Fibroblast of lung (primary cell): ENCODE measurements at regions not wholly inside any gene's neighbourhood (a gene's known extent, or its start where the extent isn't known, plus 50 kb on each side); places are given as distances from the start of the nearest gene placed in this dataset.

Source experiments
- DNase-seq, 2 donors: peaks; one replicate each; pipeline versions ENCODE4 v3.0.0 to v3.0.0-alpha.2; 2010; ENCODE audit warnings: low read depth in 2 of 2
- H2AFZ ChIP-seq: 2 replicates; pipeline ENCODE4 v1.5.1; 2012; ENCODE audit warnings: low read length, control low read depth, inconsistent platforms
- H3K27ac ChIP-seq: 2 replicates; pipeline ENCODE4 v1.5.1; 2011; ENCODE audit warnings: low read length, control low read depth; ENCODE audit not compliant: insufficient read depth
- H3K27me3 ChIP-seq: 2 replicates; pipeline ENCODE4 v1.5.1; 2011; ENCODE audit warnings: mild to moderate bottlenecking, low read length; ENCODE audit not compliant: control insufficient read depth, insufficient read depth
- H3K36me3 ChIP-seq: 2 replicates; pipeline ENCODE4 v1.5.1; 2011; ENCODE audit warnings: low read length; ENCODE audit not compliant: control insufficient read depth, insufficient read depth
- H3K4me1 ChIP-seq: 2 replicates; pipeline ENCODE4 v1.5.1; 2011; ENCODE audit warnings: low read length; ENCODE audit not compliant: control insufficient read depth, insufficient read depth; ENCODE audit errors: extremely low read depth
- H3K4me2 ChIP-seq: 2 replicates; pipeline ENCODE4 v1.5.1; 2011; ENCODE audit warnings: low read length, control low read depth; ENCODE audit not compliant: insufficient read depth; ENCODE audit errors: extremely low read depth
- H3K4me3 ChIP-seq, 4 experiments: fragments of 200-600 bp in 1 of 4; sonication (generic) in 1 of 4; replicated peaks in 1 of 4; 2 replicates each; pipeline ENCODE4 v1.5.1; 2011 to 2016; ENCODE audit warnings: low read length in 4 of 4, low read depth in 3 of 4, mild to moderate bottlenecking in 3 of 4, control low read depth in 2 of 4, inconsistent platforms in 1 of 4, mixed read lengths in 1 of 4; ENCODE audit not compliant: insufficient read depth in 1 of 4; ENCODE audit errors: control extremely low read depth in 1 of 4
- H3K79me2 ChIP-seq: 2 replicates; pipeline ENCODE4 v1.5.1; 2012; ENCODE audit warnings: mild to moderate bottlenecking, low read length, inconsistent platforms; ENCODE audit not compliant: control insufficient read depth, insufficient read depth
- H3K9ac ChIP-seq: 2 replicates; pipeline ENCODE4 v1.5.1; 2011; ENCODE audit warnings: mild to moderate bottlenecking, low read length, control low read depth; ENCODE audit not compliant: insufficient read depth
- H3K9me3 ChIP-seq: 2 replicates; pipeline ENCODE4 v1.5.1; 2012; ENCODE audit warnings: low read depth, low read length; ENCODE audit not compliant: control insufficient read depth, insufficient read depth
- H4K20me1 ChIP-seq: 2 replicates; pipeline ENCODE4 v1.5.1; 2011; ENCODE audit warnings: low read length; ENCODE audit not compliant: control insufficient read depth, insufficient read depth; ENCODE audit errors: extremely low read depth
- EZH2 ChIP-seq: IDR thresholded peaks from 2 replicates; pipeline ENCODE4 v1.5.1; 2012; ENCODE audit warnings: low read length, control low read depth, mild to moderate bottlenecking; ENCODE audit errors: missing control alignments
- TF ChIP-seq, protein P1 (sequence below), 2 donors: IDR thresholded peaks in 1 of 2; conservative IDR thresholded peaks in 1 of 2; 1 replicate in 1 of 2; 2 replicates in 1 of 2; pipeline ENCODE4 v1.5.1; 2011 to 2012; ENCODE audit warnings: low read length in 2 of 2, control low read depth in 1 of 2, inconsistent platforms in 1 of 2, low read depth in 1 of 2, mild to moderate bottlenecking in 1 of 2

GRCh38 chr10:131444862-131445461, 133.4 kb upstream of the TCERG1L start:
- Histone ChIP-seq H3K79me2 (no peaks in the 10 kb centered on the region), H3K36me3 (no peaks in the 10 kb centered on the region), H2AFZ (no peak overlapping the region), H3K27ac (no peak overlapping the region), H3K9ac (no peak overlapping the region), H3K4me1 (no peaks in the 10 kb centered on the region), H3K4me3 (no peak overlapping the region), H3K4me2 (no peak overlapping the region), H3K9me3 (no peaks in the 10 kb centered on the region), H4K20me1 (no peaks in the 10 kb centered on the region), H3K27me3 (no peaks in the 10 kb centered on the region)
- TF ChIP-seq EZH2, result no peak
- TF ChIP-seq, protein P1, sequence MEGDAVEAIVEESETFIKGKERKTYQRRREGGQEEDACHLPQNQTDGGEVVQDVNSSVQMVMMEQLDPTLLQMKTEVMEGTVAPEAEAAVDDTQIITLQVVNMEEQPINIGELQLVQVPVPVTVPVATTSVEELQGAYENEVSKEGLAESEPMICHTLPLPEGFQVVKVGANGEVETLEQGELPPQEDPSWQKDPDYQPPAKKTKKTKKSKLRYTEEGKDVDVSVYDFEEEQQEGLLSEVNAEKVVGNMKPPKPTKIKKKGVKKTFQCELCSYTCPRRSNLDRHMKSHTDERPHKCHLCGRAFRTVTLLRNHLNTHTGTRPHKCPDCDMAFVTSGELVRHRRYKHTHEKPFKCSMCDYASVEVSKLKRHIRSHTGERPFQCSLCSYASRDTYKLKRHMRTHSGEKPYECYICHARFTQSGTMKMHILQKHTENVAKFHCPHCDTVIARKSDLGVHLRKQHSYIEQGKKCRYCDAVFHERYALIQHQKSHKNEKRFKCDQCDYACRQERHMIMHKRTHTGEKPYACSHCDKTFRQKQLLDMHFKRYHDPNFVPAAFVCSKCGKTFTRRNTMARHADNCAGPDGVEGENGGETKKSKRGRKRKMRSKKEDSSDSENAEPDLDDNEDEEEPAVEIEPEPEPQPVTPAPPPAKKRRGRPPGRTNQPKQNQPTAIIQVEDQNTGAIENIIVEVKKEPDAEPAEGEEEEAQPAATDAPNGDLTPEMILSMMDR (conservative IDR thresholded peaks at IDR 0.05 in 1 of 2, IDR thresholded peaks at IDR 0.05 in 1 of 2; ENCODE audit: low read depth in 1 of 2, low read length in 2 of 2), result no peak
- DNase-seq, result no peak

- Histone ChIP-seq H3K9me3 (no peaks in the 10 kb centered on the region), H4K20me1 (no peaks in the 10 kb centered on the region)
Observed at GRCh38 chr10:131445623-131446022, 134.1 kb upstream of the TCERG1L start.

DNA sequence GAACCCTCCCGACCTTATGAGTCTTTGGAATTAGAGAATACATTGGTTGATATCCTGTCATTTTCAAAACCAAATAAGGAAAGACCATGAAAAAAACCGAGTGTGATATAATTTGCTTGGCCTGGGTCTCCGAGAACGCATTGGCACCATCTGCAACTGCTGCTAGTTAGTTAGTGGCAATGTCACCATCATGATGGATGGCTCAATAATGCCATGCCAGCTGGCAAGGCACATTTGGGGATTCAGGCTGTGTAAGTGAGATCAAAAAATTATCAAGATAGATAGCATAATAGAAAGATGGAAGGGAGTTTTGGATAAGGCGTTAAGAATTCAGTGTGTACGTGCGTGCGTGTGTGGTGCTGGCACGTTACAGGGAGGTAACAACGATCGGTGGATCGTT, 134.7 kb upstream of the TCERG1L start:
- no peaks in the 10 kb centered on the region for H3K4me1 ChIP-seq
- no peak for DNase-seq
- H3K27me3 ChIP-seq, result no peaks in the 10 kb centered on the region
- no peak overlapping the region for H3K4me2 ChIP-seq
- no peak for TF ChIP-seq EZH2
- TF ChIP-seq, protein P1 (conservative IDR thresholded peaks at IDR 0.05 in 1 of 2, IDR thresholded peaks at IDR 0.05 in 1 of 2; ENCODE audit: low read depth in 1 of 2, low read length in 2 of 2), result no peak
- H3K27ac ChIP-seq, result no peak overlapping the region
- no peak overlapping the region for H2AFZ ChIP-seq
- no peaks in the 10 kb centered on the region for H3K79me2 ChIP-seq
- no peak overlapping the region for H3K9ac ChIP-seq
- no peaks in the 10 kb centered on the region for H3K36me3 ChIP-seq
- no peak overlapping the region for H3K4me3 ChIP-seq
- no peaks in the 10 kb centered on the region for H3K9me3 ChIP-seq
- H4K20me1 ChIP-seq, result no peaks in the 10 kb centered on the region

More at GRCh38 chr10:131445623-131446022, 134.1 kb upstream of the TCERG1L start:
- H3K9ac ChIP-seq, result no peak overlapping the region
- no peak for DNase-seq
- H3K4me1 ChIP-seq, result no peaks in the 10 kb centered on the region
- H3K4me2 ChIP-seq, result no peak overlapping the region
- no peaks in the 10 kb centered on the region for H3K79me2 ChIP-seq
- H3K36me3 ChIP-seq, result no peaks in the 10 kb centered on the region
- no peaks in the 10 kb centered on the region for H3K27me3 ChIP-seq
- H3K27ac ChIP-seq, result no peak overlapping the region
- H2AFZ ChIP-seq, result no peak overlapping the region
- H3K4me3 ChIP-seq, result no peak overlapping the region
- no peak for TF ChIP-seq EZH2
- TF ChIP-seq, protein P1 (conservative IDR thresholded peaks at IDR 0.05 in 1 of 2, IDR thresholded peaks at IDR 0.05 in 1 of 2; ENCODE audit: low read depth in 1 of 2, low read length in 2 of 2), result no peak
